Astrocyte of the cerebellum (primary cell): ENCODE measurements at regions not wholly inside any gene's neighbourhood (a gene's known extent, or its start where the extent isn't known, plus 50 kb on each side); places are given as distances from the start of the nearest gene placed in this dataset.

Experiments used
- DNase-seq: peaks from one replicate; pipeline ENCODE4 v3.0.0-alpha.2; 2011; ENCODE audit warnings: low read depth
- H3K4me3 ChIP-seq: 2 replicates; pipeline ENCODE4 v1.5.1; 2011; ENCODE audit warnings: mild to moderate bottlenecking, low read depth, low read length, moderate library complexity
- in situ Hi-C: cut with HindIII; loops from 2 replicates; pipeline ENCODE4 v1.10.0; 2017; ENCODE audit warnings: low sequenced_read_pairs
- TF ChIP-seq, protein P1 (sequence below): IDR thresholded peaks from 2 replicates; pipeline ENCODE4 v1.5.1; 2012; ENCODE audit warnings: low read length, low read depth, moderate library complexity, mild to moderate bottlenecking; ENCODE audit errors: missing control alignments

GRCh38 chr17:53696286-53696685 is 126.4 kb upstream of the KIF2B start:
- in situ Hi-C loops, result no loop called here

GRCh38 chr17:53687324-53687723 is 135.4 kb upstream of the KIF2B start:
- DNase-seq, result no peak
- no peak overlapping the region for H3K4me3 ChIP-seq
- TF ChIP-seq, protein P1, sequence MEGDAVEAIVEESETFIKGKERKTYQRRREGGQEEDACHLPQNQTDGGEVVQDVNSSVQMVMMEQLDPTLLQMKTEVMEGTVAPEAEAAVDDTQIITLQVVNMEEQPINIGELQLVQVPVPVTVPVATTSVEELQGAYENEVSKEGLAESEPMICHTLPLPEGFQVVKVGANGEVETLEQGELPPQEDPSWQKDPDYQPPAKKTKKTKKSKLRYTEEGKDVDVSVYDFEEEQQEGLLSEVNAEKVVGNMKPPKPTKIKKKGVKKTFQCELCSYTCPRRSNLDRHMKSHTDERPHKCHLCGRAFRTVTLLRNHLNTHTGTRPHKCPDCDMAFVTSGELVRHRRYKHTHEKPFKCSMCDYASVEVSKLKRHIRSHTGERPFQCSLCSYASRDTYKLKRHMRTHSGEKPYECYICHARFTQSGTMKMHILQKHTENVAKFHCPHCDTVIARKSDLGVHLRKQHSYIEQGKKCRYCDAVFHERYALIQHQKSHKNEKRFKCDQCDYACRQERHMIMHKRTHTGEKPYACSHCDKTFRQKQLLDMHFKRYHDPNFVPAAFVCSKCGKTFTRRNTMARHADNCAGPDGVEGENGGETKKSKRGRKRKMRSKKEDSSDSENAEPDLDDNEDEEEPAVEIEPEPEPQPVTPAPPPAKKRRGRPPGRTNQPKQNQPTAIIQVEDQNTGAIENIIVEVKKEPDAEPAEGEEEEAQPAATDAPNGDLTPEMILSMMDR, result no peak
- in situ Hi-C loops, result no loop called here

More at GRCh38 chr17:53696286-53696685, 126.4 kb upstream of the KIF2B start:
- no peak for DNase-seq
- TF ChIP-seq, protein P1, result no peak
- H3K4me3 ChIP-seq, result no peak overlapping the region

DNA sequence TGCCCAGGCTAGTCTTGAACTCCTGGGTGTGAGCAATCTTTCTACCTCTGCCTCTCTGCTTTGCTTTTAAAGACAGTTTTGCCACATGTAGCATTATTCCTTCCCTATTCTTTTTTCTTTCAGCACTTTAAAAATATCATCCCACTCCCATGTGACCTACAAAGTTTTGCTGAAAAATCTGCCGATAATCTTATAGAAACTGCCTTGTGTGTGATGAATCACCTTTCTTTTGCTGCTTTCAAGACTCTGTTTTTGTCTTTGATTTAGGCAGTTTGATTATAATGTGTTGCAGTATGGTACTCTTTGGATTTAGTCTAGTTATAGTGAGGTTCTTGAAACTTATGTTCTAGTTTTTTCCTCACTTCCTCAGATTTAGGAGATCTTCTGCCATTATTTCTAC is 142.0 kb upstream of the KIF2B start:
- no peak for DNase-seq
- in situ Hi-C loops, result no loop called here
- TF ChIP-seq, protein P1, result no peak
- H3K4me3 ChIP-seq, result no peak overlapping the region

DNA sequence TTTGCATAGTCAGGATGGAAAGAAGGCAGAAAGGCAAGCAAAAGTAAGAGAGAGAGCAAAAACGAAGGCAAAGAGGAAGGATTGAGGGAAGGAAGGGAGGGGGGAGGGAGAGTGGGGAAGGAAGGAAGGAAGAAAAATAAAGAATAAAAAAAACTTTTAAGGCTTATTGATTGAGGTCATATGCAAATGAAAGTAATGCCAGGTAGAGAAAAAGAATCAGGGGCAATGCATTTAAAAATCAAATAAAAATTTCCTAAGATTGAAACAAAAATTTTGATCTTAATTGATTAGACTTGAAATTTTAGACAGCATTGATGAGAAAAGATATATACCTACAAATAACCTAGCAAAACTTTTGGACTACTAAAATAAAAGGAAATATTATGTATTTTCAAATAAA is 153.9 kb upstream of the KIF2B start:
- no peak for DNase-seq
- TF ChIP-seq, protein P1, result no peak
- H3K4me3 ChIP-seq, result no peak overlapping the region
- in situ Hi-C loops, result no loop called here

GRCh38 chr17:53662608-53663007 is 160.1 kb upstream of the KIF2B start:
- in situ Hi-C loops, result no loop called here
- DNase-seq, result no peak
- no peak overlapping the region for H3K4me3 ChIP-seq
- TF ChIP-seq, protein P1, result no peak

DNA sequence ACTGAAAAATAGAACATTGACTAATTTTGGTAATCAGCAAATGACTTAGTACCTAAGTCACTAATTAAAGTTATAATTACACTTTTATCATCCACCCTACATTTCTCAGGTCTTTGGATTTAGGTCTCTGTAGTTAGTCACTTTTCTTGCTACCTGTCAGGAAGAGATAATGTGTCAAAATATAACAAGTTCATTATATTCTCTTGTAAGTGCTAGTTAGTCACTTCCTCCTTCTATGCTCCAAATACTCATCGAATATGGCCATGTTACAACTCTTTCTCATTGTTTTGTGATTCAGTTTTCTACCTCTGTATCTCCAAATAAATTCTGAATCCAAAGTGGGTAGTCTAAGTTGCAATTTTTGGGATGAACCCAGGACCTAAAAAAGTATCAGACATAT is 163.5 kb upstream of the KIF2B start:
- TF ChIP-seq, protein P1, result no peak
- H3K4me3 ChIP-seq, result no peak overlapping the region
- in situ Hi-C loops, result no loop called here
- no peak for DNase-seq

- in situ Hi-C loops, result no loop called here
- H3K4me3 ChIP-seq, result no peak overlapping the region
- TF ChIP-seq, protein P1, result no peak
- DNase-seq, result no peak
These were observed 167.1 kb upstream of the KIF2B start for GRCh38 chr17:53655591-53655990.
